GM10248 (cell line): ENCODE measurements at regions not wholly inside any gene's neighbourhood (a gene's known extent, or its start where the extent isn't known, plus 50 kb on each side); places are given as distances from the start of the nearest gene placed in this dataset.

Experiments
- CTCF ChIA-PET: fragments of 300-600 bp; sonication (Branson Sonifier 250); formaldehyde crosslinking; extraction: SDS; loops from one replicate; lab custom pipeline; 2021; ENCODE audit warnings: antibody characterized with exemption; lab: Yijun Ruan, JAX
- POLR2A ChIA-PET: fragments of 350-650 bp; sonication (Branson Sonifier 250); formaldehyde crosslinking; extraction: SDS; loops from one replicate; lab custom pipeline; 2020; ENCODE audit warnings: antibody characterized with exemption; lab: Yijun Ruan, JAX
- DNase-seq: peaks from one replicate; pipeline ENCODE4 v3.0.0; 2012; ENCODE audit errors: extremely low spot score
- TF ChIP-seq, protein P1 (sequence below): IDR thresholded peaks from 2 replicates; pipeline ENCODE4 v1.5.1; 2012; ENCODE audit warnings: mild to moderate bottlenecking, low read depth; ENCODE audit errors: extremely low read depth, missing control alignments, control extremely low read depth

DNA sequence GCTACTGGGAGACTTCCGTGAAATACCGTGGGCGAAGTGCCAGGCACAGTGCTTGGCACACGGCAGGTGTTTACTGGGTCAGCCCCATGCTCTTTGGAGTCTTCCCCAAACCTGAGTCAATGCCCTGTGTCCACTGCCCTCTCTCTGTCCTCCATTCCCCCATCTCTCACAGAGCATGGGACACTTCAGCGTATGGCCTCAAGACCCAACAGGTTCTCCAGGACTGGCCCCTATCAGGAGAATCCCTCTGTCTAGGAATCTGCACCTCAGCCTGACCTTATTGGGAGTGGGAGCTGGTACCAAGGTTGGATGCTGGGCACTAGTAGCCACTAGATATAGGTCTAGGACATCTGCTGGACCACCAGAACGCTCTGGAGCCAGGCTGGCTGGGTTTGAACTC lies 67.2 kb upstream of the LMO1 start:
- ChIA-PET CTCF (no interaction called here), POLR2A (no interaction called here)
- TF ChIP-seq, protein P1, sequence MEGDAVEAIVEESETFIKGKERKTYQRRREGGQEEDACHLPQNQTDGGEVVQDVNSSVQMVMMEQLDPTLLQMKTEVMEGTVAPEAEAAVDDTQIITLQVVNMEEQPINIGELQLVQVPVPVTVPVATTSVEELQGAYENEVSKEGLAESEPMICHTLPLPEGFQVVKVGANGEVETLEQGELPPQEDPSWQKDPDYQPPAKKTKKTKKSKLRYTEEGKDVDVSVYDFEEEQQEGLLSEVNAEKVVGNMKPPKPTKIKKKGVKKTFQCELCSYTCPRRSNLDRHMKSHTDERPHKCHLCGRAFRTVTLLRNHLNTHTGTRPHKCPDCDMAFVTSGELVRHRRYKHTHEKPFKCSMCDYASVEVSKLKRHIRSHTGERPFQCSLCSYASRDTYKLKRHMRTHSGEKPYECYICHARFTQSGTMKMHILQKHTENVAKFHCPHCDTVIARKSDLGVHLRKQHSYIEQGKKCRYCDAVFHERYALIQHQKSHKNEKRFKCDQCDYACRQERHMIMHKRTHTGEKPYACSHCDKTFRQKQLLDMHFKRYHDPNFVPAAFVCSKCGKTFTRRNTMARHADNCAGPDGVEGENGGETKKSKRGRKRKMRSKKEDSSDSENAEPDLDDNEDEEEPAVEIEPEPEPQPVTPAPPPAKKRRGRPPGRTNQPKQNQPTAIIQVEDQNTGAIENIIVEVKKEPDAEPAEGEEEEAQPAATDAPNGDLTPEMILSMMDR, result no peak
- DNase-seq, result no peak

DNA sequence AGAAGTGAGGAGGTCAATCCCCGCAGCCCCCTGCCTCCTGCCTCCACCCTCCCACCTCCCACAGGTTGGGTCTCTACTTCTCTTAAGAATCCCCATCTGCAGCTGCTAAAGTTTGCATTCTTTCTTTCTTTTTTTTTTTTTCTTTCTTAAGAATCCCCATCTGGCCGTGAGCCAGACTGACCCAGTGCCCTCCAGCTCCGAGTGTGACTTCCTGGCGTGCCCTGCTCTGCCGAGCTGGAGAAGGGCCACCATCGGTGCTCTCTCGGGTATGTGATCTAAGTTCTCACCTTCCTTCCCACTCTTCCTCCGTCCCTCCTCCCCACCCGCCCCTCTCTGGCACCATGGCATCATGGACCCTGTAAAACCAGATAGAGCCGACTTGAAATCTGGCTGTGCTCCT lies 66.7 kb upstream of the LMO1 start:
- POLR2A ChIA-PET, result no interaction called here
- TF ChIP-seq, protein P1, result no peak
- no peak for DNase-seq
- CTCF ChIA-PET, result interaction anchor here (1.6 to 4.0 kb wide), 2 partner anchors 66 to 237 kb away, joined by 3 to 18 read pairs; no protein-coding TSS in a partner anchor

DNA sequence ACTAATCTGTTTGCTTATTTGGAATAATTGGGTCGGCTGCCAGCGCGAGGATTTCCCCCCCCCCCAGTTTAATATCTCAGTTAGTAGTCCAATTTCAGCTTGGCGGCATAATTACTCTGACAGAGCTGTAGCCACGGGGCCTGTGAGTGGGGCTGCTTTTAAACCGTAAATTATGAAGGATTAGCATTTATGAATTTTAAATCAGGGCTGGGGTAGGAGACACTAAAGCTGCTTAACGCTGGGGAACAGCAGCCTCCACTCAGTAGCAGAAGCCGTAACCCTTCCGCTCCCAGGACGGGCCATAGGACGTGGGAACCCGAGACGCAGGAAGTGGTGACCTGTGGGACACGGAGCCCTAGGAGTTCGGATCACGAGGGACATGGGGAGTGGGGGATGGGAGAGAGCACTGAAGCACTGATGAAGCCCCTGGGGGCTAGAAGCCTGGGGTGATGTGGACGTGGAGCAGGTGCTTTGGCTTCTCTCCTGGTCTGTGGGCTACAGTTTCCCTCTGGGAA lies 66.2 kb upstream of the LMO1 start:
- DNase-seq, result no peak
- TF ChIP-seq, protein P1, result no peak
- CTCF ChIA-PET, result interaction anchor here (1.6 to 4.0 kb wide), 3 partner anchors 10 to 237 kb away, joined by 3 to 18 read pairs (median 15); no protein-coding TSS in a partner anchor
- POLR2A ChIA-PET, result no interaction called here

DNA sequence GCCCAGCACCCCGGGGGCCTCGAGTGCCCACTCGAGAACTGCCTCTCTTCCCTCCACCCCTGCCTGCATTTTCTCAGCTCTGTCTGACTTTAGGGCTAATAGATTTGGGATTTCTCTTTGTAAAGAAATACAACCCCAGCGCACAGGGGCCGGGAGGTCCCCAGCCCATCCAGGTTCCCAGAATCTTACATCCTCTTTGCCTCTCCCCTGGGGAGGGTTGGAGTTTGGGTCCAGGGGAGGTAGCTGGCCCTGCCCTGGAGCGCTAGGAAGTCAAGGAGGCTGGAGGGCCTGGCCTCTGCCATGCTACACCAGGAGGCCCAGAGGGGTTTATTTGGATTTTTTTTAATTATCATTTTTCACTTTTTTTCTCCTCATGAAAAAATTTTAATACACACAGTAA lies 65.7 kb upstream of the LMO1 start:
- TF ChIP-seq, protein P1, result no peak
- CTCF ChIA-PET, result interaction anchor here (1.6 to 4.0 kb wide), 4 partner anchors 10 to 238 kb away, joined by 3 to 18 read pairs (median 12); no protein-coding TSS in a partner anchor
- POLR2A ChIA-PET, result no interaction called here
- no peak for DNase-seq

DNA sequence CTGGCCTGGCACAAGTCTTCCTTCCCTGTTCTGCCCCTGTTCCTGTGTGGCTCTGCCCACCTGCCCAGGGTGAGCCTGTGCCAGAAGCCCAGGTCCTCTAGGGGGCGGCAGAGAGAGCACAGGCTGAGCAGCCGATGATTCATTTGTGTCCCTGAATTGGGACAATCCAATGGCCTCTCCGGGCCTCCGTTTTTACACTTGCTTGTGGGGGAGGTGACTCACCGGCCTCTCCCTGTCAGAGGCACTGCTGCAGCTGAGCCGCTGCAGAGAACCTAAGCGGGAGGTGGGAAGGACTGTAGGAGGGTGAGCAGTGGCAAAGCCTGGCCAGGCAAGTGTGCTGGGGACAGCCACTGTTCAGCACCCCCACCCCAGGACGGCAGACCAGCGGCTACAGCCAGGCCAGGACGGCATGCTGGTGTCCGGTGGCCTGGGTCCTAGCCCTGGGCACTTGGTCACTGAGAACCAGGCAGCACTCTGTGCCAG lies 65.2 kb upstream of the LMO1 start:
- TF ChIP-seq, protein P1, result peak; percentile 85
- peak; percentile 87 for DNase-seq
- ChIA-PET CTCF (interaction anchor here (1.4 to 4.0 kb wide), 6 partner anchors 9 to 238 kb away, joined by 3 to 18 read pairs (median 10); no protein-coding TSS in a partner anchor), POLR2A (no interaction called here)

DNA sequence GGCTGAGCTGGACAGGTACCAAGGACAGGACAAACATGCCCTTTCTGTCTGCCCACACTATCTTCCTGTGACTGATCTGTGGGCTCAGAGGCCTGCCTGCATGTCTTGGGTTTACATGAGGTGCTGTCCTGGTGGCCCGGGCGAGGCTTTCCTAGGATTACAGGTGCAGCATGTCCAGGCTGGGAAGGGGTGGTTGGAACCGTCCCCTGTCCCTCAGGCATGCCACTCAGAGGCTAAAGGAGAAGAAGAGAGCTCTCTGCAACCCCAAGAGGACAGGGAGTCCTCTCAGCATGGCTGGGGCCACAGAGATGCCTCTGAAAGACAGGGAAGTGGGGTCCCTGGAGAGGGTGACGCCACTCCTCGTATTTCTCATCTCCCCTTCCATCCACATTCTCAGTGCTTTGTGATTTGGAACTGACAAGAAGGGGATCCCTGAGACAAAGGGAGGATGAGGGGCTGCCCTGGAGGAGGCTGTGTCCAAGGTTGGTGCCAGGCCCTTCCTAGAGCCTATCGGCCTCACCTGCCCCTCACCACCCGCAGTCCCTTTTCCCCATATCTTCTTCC lies 64.6 kb upstream of the LMO1 start:
- POLR2A ChIA-PET, result no interaction called here
- DNase-seq, result no peak
- CTCF ChIA-PET, result interaction anchor here (0.8 to 4.0 kb wide), 9 partner anchors 9 to 632 kb away, joined by 3 to 18 read pairs (median 7); no protein-coding TSS in a partner anchor
- TF ChIP-seq, protein P1, result no peak
